ENCODE measurements at regions not wholly inside any gene's neighbourhood (a gene's known extent, or its start where the extent isn't known, plus 50 kb on each side); places are given as distances from the start of the nearest gene placed in this dataset.
"Not testable (repeated sequence)": the region's sequence is repeated elsewhere in the genome, so short reads cannot be mapped to it uniquely, and the experiment has no call there.

- peak in 1 of 3 donors; percentile 3 for DNase-seq
These were observed 157.9 kb upstream of the NTRK2 start for GRCh38 chr9:84511651-84512050.

GRCh38 chr9:84512493-84512892, 157.0 kb upstream of the NTRK2 start:
- peak in 1 of 3 donors; percentile 15 for DNase-seq

- no peak for DNase-seq
These were observed 156.1 kb upstream of the NTRK2 start for GRCh38 chr9:84513473-84513872.

GRCh38 chr9:84513979-84514378, 155.6 kb upstream of the NTRK2 start:
- no peak for DNase-seq

GRCh38 chr9:84514421-84514820, 155.1 kb upstream of the NTRK2 start:
- no peak for DNase-seq

- DNase-seq, result no peak
These were observed 152.5 kb upstream of the NTRK2 start for GRCh38 chr9:84517026-84517425.

GRCh38 chr9:84519413-84519812, 150.1 kb upstream of the NTRK2 start:
- DNase-seq, result no peak

- DNase-seq, result no peak
These were observed 148.3 kb upstream of the NTRK2 start for GRCh38 chr9:84521208-84521607.

- not testable (repeated sequence) for DNase-seq
These were observed 143.3 kb upstream of the NTRK2 start for GRCh38 chr9:84526211-84526610.

- not testable (repeated sequence) for DNase-seq
These were observed 142.3 kb upstream of the NTRK2 start for GRCh38 chr9:84527060-84527720.

GRCh38 chr9:84535973-84536372, 133.6 kb upstream of the NTRK2 start:
- DNase-seq, result not testable (repeated sequence)

GRCh38 chr9:84538879-84539278, 130.7 kb upstream of the NTRK2 start:
- DNase-seq, result no peak

GRCh38 chr9:84542554-84542953, 127.0 kb upstream of the NTRK2 start:
- no peak for DNase-seq

GRCh38 chr9:84554069-84554664, 115.4 kb upstream of the NTRK2 start:
- DNase-seq, result no peak

- no peak for DNase-seq
These were observed 113.0 kb upstream of the NTRK2 start for GRCh38 chr9:84556556-84556955.

GRCh38 chr9:84557751-84558150, 111.8 kb upstream of the NTRK2 start:
- DNase-seq, result no peak

GRCh38 chr9:84563691-84564090, 105.8 kb upstream of the NTRK2 start:
- DNase-seq, result no peak

- no peak for DNase-seq
These were observed 101.7 kb upstream of the NTRK2 start for GRCh38 chr9:84567805-84568204.

- no peak for DNase-seq
These were observed 98.9 kb upstream of the NTRK2 start for GRCh38 chr9:84570482-84571154.

- DNase-seq, result peak in 1 of 3 donors; percentile 10
These were observed 96.4 kb upstream of the NTRK2 start for GRCh38 chr9:84573083-84573482.

- no peak for DNase-seq
These were observed 93.8 kb upstream of the NTRK2 start for GRCh38 chr9:84575705-84576104.

GRCh38 chr9:84583866-84584265, 85.7 kb upstream of the NTRK2 start:
- DNase-seq, result peak in 1 of 3 donors; percentile 1

GRCh38 chr9:84586662-84587061, 82.9 kb upstream of the NTRK2 start:
- DNase-seq, result no peak

- DNase-seq, result peak in 1 of 3 donors; percentile 7
These were observed 82.4 kb upstream of the NTRK2 start for GRCh38 chr9:84587153-84587552.

All from suppressor macrophage treated with lipopolysaccharide for 1 hour (primary cell).